NT2/D1 (cell line): ENCODE measurements at regions not wholly inside any gene's neighbourhood (a gene's known extent, or its start where the extent isn't known, plus 50 kb on each side); places are given as distances from the start of the nearest gene placed in this dataset.

Experiments
- YY1 ChIP-seq: IDR thresholded peaks from 2 replicates; pipeline ENCODE4 v1.6.1; 2011; ENCODE audit not compliant: insufficient read length, insufficient read depth
- ZNF274 ChIP-seq: IDR thresholded peaks from 2 replicates; pipeline ENCODE4 v1.6.1; 2011; ENCODE audit warnings: mild to moderate bottlenecking, low read depth, low read length

GRCh38 chr20:57806975-57807374 is 97.2 kb upstream of the PMEPA1 start:
- no peak for TF ChIP-seq YY1
- no peak for TF ChIP-seq ZNF274
